Nephron (organoid): ENCODE measurements at regions not wholly inside any gene's neighbourhood (a gene's known extent, or its start where the extent isn't known, plus 50 kb on each side); places are given as distances from the start of the nearest gene placed in this dataset.

Experiments used
- H3K27ac Mint-ChIP-seq, 3 experiments: 2 replicates each; pipeline ENCODE4 v1.8.0; 2020; ENCODE audit warnings: mixed read lengths in 3 of 3, mild to moderate bottlenecking in 2 of 3, moderate library complexity in 1 of 3
- H3K27me3 Mint-ChIP-seq: 2 replicates; pipeline ENCODE4 v1.8.0; 2021; ENCODE audit warnings: low read depth, mild to moderate bottlenecking, moderate library complexity, mixed read lengths
- H3K36me3 Mint-ChIP-seq: 2 replicates; pipeline ENCODE4 v1.8.0; 2020; ENCODE audit warnings: low read depth, mixed read lengths
- H3K4me1 Mint-ChIP-seq: 2 replicates; pipeline ENCODE4 v1.8.0; 2020; ENCODE audit warnings: mixed read lengths
- H3K4me3 Mint-ChIP-seq, 3 experiments: 2 replicates each; pipeline ENCODE4 v1.8.0; 2020; ENCODE audit warnings: mild to moderate bottlenecking in 3 of 3, mixed read lengths in 3 of 3, moderate library complexity in 2 of 3
- H3K9me3 Mint-ChIP-seq: 2 replicates; pipeline ENCODE4 v1.8.0; 2020; ENCODE audit warnings: mixed read lengths
- CTCF ChIP-seq, 3 experiments: fragments of 200-600 bp; sonication (generic); IDR thresholded peaks; one replicate each; pipeline ENCODE4 v1.5.0; 2021; ENCODE audit warnings: antibody characterized with exemption in 3 of 3; ENCODE audit not compliant: unreplicated experiment in 3 of 3

- H3K4me3 Mint-ChIP-seq, result no peak overlapping the region
- H3K36me3 Mint-ChIP-seq, result no peaks in the 10 kb centered on the region
- H3K27ac Mint-ChIP-seq, result no peak overlapping the region
- H3K9me3 Mint-ChIP-seq, result peaks cover 8% of the 10 kb centered on the region
- H3K27me3 Mint-ChIP-seq, result peaks cover 9% of the 10 kb centered on the region
- TF ChIP-seq CTCF (IDR thresholded peaks at IDR 0.05; ENCODE audit: unreplicated experiment in 3 of 3), result no peak
- no peaks in the 10 kb centered on the region for H3K4me1 Mint-ChIP-seq
Observed at GRCh38 chr5:173808079-173808808, 79.9 kb upstream of the CPEB4 start.

- Mint-ChIP-seq H3K4me1 (no peaks in the 10 kb centered on the region), H3K36me3 (no peaks in the 10 kb centered on the region), H3K4me3 (no peak overlapping the region), H3K27me3 (peaks cover 9% of the 10 kb centered on the region), H3K27ac (no peak overlapping the region), H3K9me3 (peaks cover 8% of the 10 kb centered on the region)
- TF ChIP-seq CTCF (IDR thresholded peaks at IDR 0.05; ENCODE audit: unreplicated experiment in 3 of 3), result no peak
Observed at GRCh38 chr5:173809014-173809413, 79.1 kb upstream of the CPEB4 start.

- peaks cover 8% of the 10 kb centered on the region for H3K9me3 Mint-ChIP-seq
- H3K4me3 Mint-ChIP-seq, result no peak overlapping the region
- TF ChIP-seq CTCF (IDR thresholded peaks at IDR 0.05; ENCODE audit: unreplicated experiment in 3 of 3), result no peak
- H3K4me1 Mint-ChIP-seq, result no peaks in the 10 kb centered on the region
- H3K36me3 Mint-ChIP-seq, result no peaks in the 10 kb centered on the region
- H3K27ac Mint-ChIP-seq, result no peak overlapping the region
- peaks cover 9% of the 10 kb centered on the region for H3K27me3 Mint-ChIP-seq
Observed at GRCh38 chr5:173812811-173813550, 75.2 kb upstream of the CPEB4 start.

GRCh38 chr5:173814053-173814452, 74.1 kb upstream of the CPEB4 start:
- no peaks in the 10 kb centered on the region for H3K4me1 Mint-ChIP-seq
- H3K36me3 Mint-ChIP-seq, result no peaks in the 10 kb centered on the region
- H3K9me3 Mint-ChIP-seq, result peaks cover 11% of the 10 kb centered on the region
- TF ChIP-seq CTCF (IDR thresholded peaks at IDR 0.05; ENCODE audit: unreplicated experiment in 3 of 3), result no peak
- no peak overlapping the region for H3K4me3 Mint-ChIP-seq
- H3K27me3 Mint-ChIP-seq, result peaks cover 13% of the 10 kb centered on the region
- H3K27ac Mint-ChIP-seq, result no peak overlapping the region

- peaks cover 13% of the 10 kb centered on the region for H3K27me3 Mint-ChIP-seq
- no peak overlapping the region for H3K4me3 Mint-ChIP-seq
- peaks cover 10% of the 10 kb centered on the region for H3K9me3 Mint-ChIP-seq
- TF ChIP-seq CTCF (IDR thresholded peaks at IDR 0.05; ENCODE audit: unreplicated experiment in 3 of 3), result no peak
- no peaks in the 10 kb centered on the region for H3K4me1 Mint-ChIP-seq
- no peaks in the 10 kb centered on the region for H3K36me3 Mint-ChIP-seq
- H3K27ac Mint-ChIP-seq, result peak overlapping the region in 2 of 3 experiments; percentile 19 to 86
Observed at GRCh38 chr5:173815571-173815970, 72.6 kb upstream of the CPEB4 start.
